Panc1 (cell line): ENCODE measurements at regions not wholly inside any gene's neighbourhood (a gene's known extent, or its start where the extent isn't known, plus 50 kb on each side); places are given as distances from the start of the nearest gene placed in this dataset.

Experiments
- ATAC-seq: fragments of 200-7000 bp; cut with Tn5 transposase; 2 replicates; pipeline ENCODE4 v1.9.1; 2020; ENCODE audit warnings: mild to moderate bottlenecking, moderate library complexity
- BruUV-seq: library from RNA; stranded (reverse); fragments of 400-500 nt; replicated peaks from 2 replicates; lab custom pipeline; 2021; lab: Mats Ljungman, UMichigan
- CTCF ChIA-PET: fragments of 300-600 bp; sonication (Branson Sonifier 250); formaldehyde crosslinking; loops from one replicate; lab custom pipeline; 2022; ENCODE audit warnings: antibody characterized with exemption; lab: Charles Lee
- POLR2A ChIA-PET: fragments of 300-600 bp; sonication (Branson Sonifier 250); formaldehyde crosslinking; loops from one replicate; lab custom pipeline; 2022; ENCODE audit warnings: antibody characterized with exemption; lab: Charles Lee
- DNase-seq: peaks from one replicate; pipeline ENCODE4 v3.0.0-alpha.2; 2010; ENCODE audit warnings: low read depth, low spot score
- H3K27ac ChIP-seq: 2 replicates; pipeline ENCODE4 v1.5.1; 2011; ENCODE audit warnings: mild to moderate bottlenecking, low read length, inconsistent platforms
- H3K27me3 ChIP-seq: fragments of 200-500 bp; sonication (Bioruptor generic); 2 replicates; pipeline ENCODE4 v1.6.0; 2014; ENCODE audit warnings: low read length, inconsistent platforms; ENCODE audit not compliant: control insufficient read depth, insufficient read depth
- H3K36me3 ChIP-seq: fragments of 200-500 bp; sonication (Bioruptor generic); 2 replicates; pipeline ENCODE4 v1.5.1; 2014; ENCODE audit warnings: inconsistent platforms, mild to moderate bottlenecking, low read length, moderate library complexity; ENCODE audit not compliant: control insufficient read depth, insufficient read depth
- H3K4me1 ChIP-seq: 2 replicates; pipeline ENCODE4 v1.5.1; 2011; ENCODE audit warnings: inconsistent platforms, mild to moderate bottlenecking, low read length, moderate library complexity; ENCODE audit not compliant: control insufficient read depth, insufficient read depth
- H3K4me3 ChIP-seq, 2 experiments: 2 replicates each; pipeline ENCODE4 v1.5.1; 2011 to 2012; ENCODE audit warnings: low read depth in 2 of 2, low read length in 2 of 2, mild to moderate bottlenecking in 2 of 2, inconsistent platforms in 1 of 2, moderate library complexity in 1 of 2
- H3K9me3 ChIP-seq: fragments of 200-500 bp; sonication (Bioruptor generic); 2 replicates; pipeline ENCODE4 v1.5.1; 2014; ENCODE audit warnings: low read depth, mild to moderate bottlenecking, inconsistent platforms, low read length, moderate library complexity; ENCODE audit not compliant: control insufficient read depth, insufficient read depth
- POLR2AphosphoS5 ChIP-seq: IDR thresholded peaks from 2 replicates; pipeline ENCODE4 v1.6.1; 2012; ENCODE audit warnings: mild to moderate bottlenecking, low read depth, low read length, moderate library complexity
- SIN3A ChIP-seq: IDR thresholded peaks from 2 replicates; pipeline ENCODE4 v1.6.1; 2012; ENCODE audit warnings: low read depth, mild to moderate bottlenecking, low read length, moderate library complexity, borderline replicate concordance; ENCODE audit not compliant: insufficient read depth
- TCF7L2 ChIP-seq: IDR thresholded peaks from 2 replicates; pipeline ENCODE4 v1.6.1; 2011; ENCODE audit warnings: mild to moderate bottlenecking, low read depth, low read length, inconsistent platforms
- in situ Hi-C: cut with HindIII; loops from 2 replicates; pipeline ENCODE4 v1.10.0; 2016; ENCODE audit warnings: low sequenced_read_pairs, low pct_unique_long_range_greater_than_20kb
- intact Hi-C: fragments of 100-400 bp; cut with micrococcal nuclease; formaldehyde crosslinking; loops from one replicate; pipeline ENCODE4 v1.10.0; 2022; ENCODE audit not compliant: unreplicated experiment
- TF ChIP-seq, protein P1 (sequence below): fragments of 450-650 bp; IDR thresholded peaks from 2 replicates; pipeline ENCODE4 v1.5.1; 2017; ENCODE audit warnings: mild to moderate bottlenecking
- TF ChIP-seq, protein P2 (sequence below), 2 experiments: IDR thresholded peaks; 2 replicates each; pipeline ENCODE4 v1.6.1; 2011 to 2012; ENCODE audit warnings: low read depth in 2 of 2, control low read depth in 1 of 2, low read length in 1 of 2, mild to moderate bottlenecking in 1 of 2, moderate library complexity in 1 of 2; ENCODE audit not compliant: insufficient read depth in 1 of 2

DNA sequence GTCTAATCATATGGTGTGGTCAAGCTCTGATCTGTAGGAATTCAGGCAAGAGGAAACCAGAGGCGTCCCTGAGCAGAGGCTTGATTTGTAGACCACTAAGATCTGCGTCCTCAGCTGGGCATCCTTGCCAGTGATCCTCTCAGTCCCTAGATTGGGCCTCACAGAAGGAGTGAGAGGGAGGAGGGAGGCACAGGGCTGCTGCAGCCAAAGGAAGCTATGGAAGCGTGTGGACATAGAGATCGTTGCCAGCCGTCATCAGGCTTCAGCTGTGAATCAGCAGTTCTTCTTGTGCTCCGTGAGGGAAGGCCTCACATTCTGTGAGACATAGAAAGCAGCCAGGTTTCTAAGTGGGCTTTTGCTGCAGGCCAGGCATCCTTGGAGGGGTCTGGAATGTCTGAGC is 254.6 kb upstream of the KIRREL3 start:
- no peaks in the 10 kb centered on the region for H3K36me3 ChIP-seq
- ChIA-PET POLR2A (no interaction called here), CTCF (no interaction called here)
- H3K27ac ChIP-seq: no peak overlapping the region
- no TSS peak for BruUV-seq
- no peak for TF ChIP-seq SIN3A
- TF ChIP-seq, protein P1, sequence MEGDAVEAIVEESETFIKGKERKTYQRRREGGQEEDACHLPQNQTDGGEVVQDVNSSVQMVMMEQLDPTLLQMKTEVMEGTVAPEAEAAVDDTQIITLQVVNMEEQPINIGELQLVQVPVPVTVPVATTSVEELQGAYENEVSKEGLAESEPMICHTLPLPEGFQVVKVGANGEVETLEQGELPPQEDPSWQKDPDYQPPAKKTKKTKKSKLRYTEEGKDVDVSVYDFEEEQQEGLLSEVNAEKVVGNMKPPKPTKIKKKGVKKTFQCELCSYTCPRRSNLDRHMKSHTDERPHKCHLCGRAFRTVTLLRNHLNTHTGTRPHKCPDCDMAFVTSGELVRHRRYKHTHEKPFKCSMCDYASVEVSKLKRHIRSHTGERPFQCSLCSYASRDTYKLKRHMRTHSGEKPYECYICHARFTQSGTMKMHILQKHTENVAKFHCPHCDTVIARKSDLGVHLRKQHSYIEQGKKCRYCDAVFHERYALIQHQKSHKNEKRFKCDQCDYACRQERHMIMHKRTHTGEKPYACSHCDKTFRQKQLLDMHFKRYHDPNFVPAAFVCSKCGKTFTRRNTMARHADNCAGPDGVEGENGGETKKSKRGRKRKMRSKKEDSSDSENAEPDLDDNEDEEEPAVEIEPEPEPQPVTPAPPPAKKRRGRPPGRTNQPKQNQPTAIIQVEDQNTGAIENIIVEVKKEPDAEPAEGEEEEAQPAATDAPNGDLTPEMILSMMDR: no peak
- no peak for TF ChIP-seq POLR2AphosphoS5
- TF ChIP-seq, protein P2, sequence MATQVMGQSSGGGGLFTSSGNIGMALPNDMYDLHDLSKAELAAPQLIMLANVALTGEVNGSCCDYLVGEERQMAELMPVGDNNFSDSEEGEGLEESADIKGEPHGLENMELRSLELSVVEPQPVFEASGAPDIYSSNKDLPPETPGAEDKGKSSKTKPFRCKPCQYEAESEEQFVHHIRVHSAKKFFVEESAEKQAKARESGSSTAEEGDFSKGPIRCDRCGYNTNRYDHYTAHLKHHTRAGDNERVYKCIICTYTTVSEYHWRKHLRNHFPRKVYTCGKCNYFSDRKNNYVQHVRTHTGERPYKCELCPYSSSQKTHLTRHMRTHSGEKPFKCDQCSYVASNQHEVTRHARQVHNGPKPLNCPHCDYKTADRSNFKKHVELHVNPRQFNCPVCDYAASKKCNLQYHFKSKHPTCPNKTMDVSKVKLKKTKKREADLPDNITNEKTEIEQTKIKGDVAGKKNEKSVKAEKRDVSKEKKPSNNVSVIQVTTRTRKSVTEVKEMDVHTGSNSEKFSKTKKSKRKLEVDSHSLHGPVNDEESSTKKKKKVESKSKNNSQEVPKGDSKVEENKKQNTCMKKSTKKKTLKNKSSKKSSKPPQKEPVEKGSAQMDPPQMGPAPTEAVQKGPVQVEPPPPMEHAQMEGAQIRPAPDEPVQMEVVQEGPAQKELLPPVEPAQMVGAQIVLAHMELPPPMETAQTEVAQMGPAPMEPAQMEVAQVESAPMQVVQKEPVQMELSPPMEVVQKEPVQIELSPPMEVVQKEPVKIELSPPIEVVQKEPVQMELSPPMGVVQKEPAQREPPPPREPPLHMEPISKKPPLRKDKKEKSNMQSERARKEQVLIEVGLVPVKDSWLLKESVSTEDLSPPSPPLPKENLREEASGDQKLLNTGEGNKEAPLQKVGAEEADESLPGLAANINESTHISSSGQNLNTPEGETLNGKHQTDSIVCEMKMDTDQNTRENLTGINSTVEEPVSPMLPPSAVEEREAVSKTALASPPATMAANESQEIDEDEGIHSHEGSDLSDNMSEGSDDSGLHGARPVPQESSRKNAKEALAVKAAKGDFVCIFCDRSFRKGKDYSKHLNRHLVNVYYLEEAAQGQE (IDR thresholded peaks at IDR 0.05; ENCODE audit: insufficient read depth in 1 of 2, low read depth in 2 of 2, low read length in 1 of 2): no peak
- no peak for TF ChIP-seq TCF7L2
- intact Hi-C loops (no loop called here), in situ Hi-C loops (no loop called here)
- DNase-seq: no peak
- no peak for ATAC-seq
- no peak overlapping the region for H3K4me3 ChIP-seq
- H3K27me3 ChIP-seq: no peaks in the 10 kb centered on the region
- H3K9me3 ChIP-seq: no peaks in the 10 kb centered on the region
- no peaks in the 10 kb centered on the region for H3K4me1 ChIP-seq

DNA sequence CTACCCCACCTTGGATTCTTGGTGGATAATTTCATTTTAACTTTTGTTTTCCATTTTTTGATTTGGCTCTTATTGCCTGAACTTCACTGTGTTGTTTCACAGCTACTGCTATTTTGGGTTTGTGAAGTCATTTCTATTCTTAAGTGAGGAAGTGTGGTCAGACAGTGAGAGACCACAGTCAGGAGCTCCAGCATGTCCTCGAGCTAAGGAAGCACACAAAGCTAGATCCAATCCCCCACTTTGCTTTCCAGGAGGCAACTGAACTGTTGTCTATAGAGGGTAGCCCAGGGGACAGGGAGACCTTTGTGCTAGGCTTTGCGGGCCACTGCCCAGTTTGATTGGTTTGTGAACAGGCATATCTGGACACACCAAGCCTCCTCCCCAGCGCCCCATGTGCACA is 251.8 kb upstream of the KIRREL3 start:
- no peaks in the 10 kb centered on the region for H3K4me1 ChIP-seq
- intact Hi-C loops: no loop called here
- TF ChIP-seq, protein P1: no peak
- TF ChIP-seq, protein P2 (IDR thresholded peaks at IDR 0.05; ENCODE audit: insufficient read depth in 1 of 2, low read depth in 2 of 2, low read length in 1 of 2): no peak
- TF ChIP-seq TCF7L2 (no peak), POLR2AphosphoS5 (no peak), SIN3A (no peak)
- peaks cover 5% of the 10 kb centered on the region; the same call in 1 of the 2 replicates for H3K27me3 ChIP-seq
- POLR2A ChIA-PET: no interaction called here
- CTCF ChIA-PET: no interaction called here
- H3K9me3 ChIP-seq: no peaks in the 10 kb centered on the region
- no peak for ATAC-seq
- H3K36me3 ChIP-seq: no peaks in the 10 kb centered on the region
- in situ Hi-C loops: no loop called here
- no peak overlapping the region for H3K4me3 ChIP-seq
- no peak for DNase-seq
- no TSS peak for BruUV-seq
- no peak overlapping the region for H3K27ac ChIP-seq
